A549 (cell line): ENCODE measurements at regions not wholly inside any gene's neighbourhood (a gene's known extent, or its start where the extent isn't known, plus 50 kb on each side); places are given as distances from the start of the nearest gene placed in this dataset.

Source experiments
- ATAC-seq, 2 experiments: fragments of 200-7000 bp in 1 of 2; fragments of >200 bp in 1 of 2; cut with Nextera tagmentation in 1 of 2; cut with Tn5 transposase in 1 of 2; 3 replicates each; pipeline versions ENCODE4 v1.8.0 to v1.9.1; 2018 to 2020; ENCODE audit warnings: mild to moderate bottlenecking in 1 of 2, moderate library complexity in 1 of 2
- CTCF ChIA-PET: fragments of 300-600 bp; sonication (Branson Sonifier 250); formaldehyde crosslinking; extraction: SDS; loops from one replicate; lab custom pipeline; 2021; ENCODE audit warnings: antibody characterized with exemption, inconsistent platforms; lab: Yijun Ruan, JAX
- POLR2A ChIA-PET: fragments of 350-600 bp; formaldehyde crosslinking; extraction: SDS; loops from one replicate; lab custom pipeline; 2021; ENCODE audit warnings: antibody characterized with exemption, inconsistent platforms; lab: Yijun Ruan, JAX
- DNase-seq, 2 experiments: peaks; one replicate each; pipeline versions ENCODE4 v3.0.0 to v3.0.0-alpha.2; 2011 to 2016; ENCODE audit warnings: low read depth in 1 of 2, low spot score in 1 of 2
- FAIRE-seq: peaks from 2 replicates; lab custom pipeline; 2011; peaks lifted over from hg19 to GRCh38; lab: Jason Lieb, UNC
- H3K27ac ChIP-seq, 2 experiments: fragments of >200 bp; sonication (Bioruptor Twin); formaldehyde crosslinking; 3 replicates each; pipeline ENCODE4 v1.5.1; 2016 to 2017
- H3K4me1 ChIP-seq: fragments of >200 bp; sonication (Bioruptor Twin); formaldehyde crosslinking; 3 replicates; pipeline ENCODE4 v1.6.1; 2016
- H3K4me2 ChIP-seq: fragments of >200 bp; sonication (Bioruptor Twin); formaldehyde crosslinking; 3 replicates; pipeline ENCODE4 v1.6.1; 2016
- H3K4me3 ChIP-seq: fragments of >200 bp; sonication (Bioruptor Twin); formaldehyde crosslinking; 3 replicates; pipeline ENCODE4 v1.5.1; 2016
- H3K9me3 ChIP-seq: fragments of >200 bp; sonication (Bioruptor Twin); formaldehyde crosslinking; 3 replicates; pipeline ENCODE4 v1.6.1; 2016
- CBX8 ChIP-seq: fragments of 200-600 bp; sonication (generic); IDR thresholded peaks from 2 replicates; pipeline ENCODE4 v1.6.1; 2016
- CEBPB ChIP-seq, 2 experiments: fragments of >200 bp in 1 of 2; sonication (Bioruptor Twin) in 1 of 2; formaldehyde crosslinking in 1 of 2; IDR thresholded peaks; 2 replicates each; pipeline ENCODE4 v1.6.1; 2012 to 2016
- CHD4 ChIP-seq: fragments of 200-600 bp; sonication (generic); IDR thresholded peaks from 2 replicates; pipeline ENCODE4 v1.6.1; 2016; ENCODE audit warnings: antibody characterized with exemption, mild to moderate bottlenecking, borderline replicate concordance
- FOSB ChIP-seq: fragments of 250-450 bp; sonication (Bioruptor Pico); IDR thresholded peaks from 2 replicates; pipeline ENCODE4 v1.5.0; 2020; ENCODE audit warnings: mild to moderate bottlenecking, moderate library complexity
- KDM1A ChIP-seq: fragments of 200-600 bp; sonication (generic); IDR thresholded peaks from 2 replicates; pipeline ENCODE4 v1.6.1; 2016; ENCODE audit warnings: low read depth, mild to moderate bottlenecking
- NFE2L2 ChIP-seq: fragments of 150-350 bp; conservative IDR thresholded peaks from 2 replicates; pipeline ENCODE4 v1.6.1; 2014; ENCODE audit warnings: low read length
- NPAS2 ChIP-seq: fragments of 250-450 bp; sonication (Bioruptor Pico); IDR thresholded peaks from 2 replicates; pipeline ENCODE4 v1.8.0; 2022; ENCODE audit warnings: mild to moderate bottlenecking, moderate library complexity, borderline replicate concordance
- NR3C1 ChIP-seq: fragments of >200 bp; sonication (Bioruptor Twin); formaldehyde crosslinking; IDR thresholded peaks from 3 replicates; pipeline ENCODE4 v1.6.1; 2017
- PBX3 ChIP-seq: IDR thresholded peaks from 2 replicates; pipeline ENCODE4 v1.6.1; 2012
- PHF8 ChIP-seq: fragments of 200-600 bp; sonication (generic); IDR thresholded peaks from 2 replicates; pipeline ENCODE4 v1.6.1; 2016; ENCODE audit warnings: low read depth, mild to moderate bottlenecking, antibody characterized with exemption, moderate library complexity, borderline replicate concordance
- POLR2AphosphoS2 ChIP-seq: conservative IDR thresholded peaks from 2 replicates; pipeline ENCODE4 v1.6.1; 2012; ENCODE audit warnings: low read length, improper control_type of control experiment, inconsistent platforms
- RAD21 ChIP-seq, 2 experiments: fragments of >200 bp in 1 of 2; sonication (Bioruptor Twin) in 1 of 2; formaldehyde crosslinking in 1 of 2; IDR thresholded peaks in 1 of 2; conservative IDR thresholded peaks in 1 of 2; 2 replicates in 1 of 2; 3 replicates in 1 of 2; pipeline ENCODE4 v1.6.1; 2012 to 2018; ENCODE audit warnings: inconsistent platforms in 1 of 2
- RARB ChIP-seq: fragments of 250-450 bp; sonication (Bioruptor Pico); IDR thresholded peaks from 2 replicates; pipeline ENCODE4 v1.8.0; 2021; ENCODE audit warnings: mild to moderate bottlenecking, moderate library complexity
- RFX5 ChIP-seq: fragments of 450-650 bp; IDR thresholded peaks from 2 replicates; pipeline ENCODE4 v1.7.1; 2014; ENCODE audit warnings: antibody characterized with exemption, mild to moderate bottlenecking, moderate library complexity
- TFCP2L1 ChIP-seq: fragments of 250-450 bp; sonication (Bioruptor Pico); IDR thresholded peaks from 2 replicates; pipeline ENCODE4 v1.5.0; 2021; ENCODE audit warnings: mild to moderate bottlenecking
- USF2 ChIP-seq: fragments of 450-650 bp; IDR thresholded peaks from 2 replicates; pipeline ENCODE4 v1.6.1; 2014; ENCODE audit warnings: antibody characterized with exemption
- WGBS: methylation state at CpG from one replicate; pipeline ENCODE4 v1.1.6; 2017; ENCODE audit errors: missing lambda C conversion rate; 5-methylcytosine and 5-hydroxymethylcytosine counted together

GRCh38 chr1:58874342-58874741 lies 90.5 kb upstream of the JUN start:
- CTCF ChIA-PET = no interaction called here
- no peak for ATAC-seq

GRCh38 chr1:58874757-58875755 lies 91.2 kb upstream of the JUN start:
- TF ChIP-seq RARB (CRISPR knock-in tag) = no peak
- peak overlapping the region; percentile 10 to 47; a peak in 3 of 6 replicates for H3K27ac ChIP-seq
- no peaks in the 10 kb centered on the region for H3K9me3 ChIP-seq
- ATAC-seq (peak in 1 of 2 experiments; percentile 30; a peak in 2 of 6 replicates), FAIRE-seq (no peak), DNase-seq (no peak)
- WGBS = 73% methylated on average over 11 of the region's 12 CpGs
- ChIA-PET POLR2A (no interaction called here), CTCF (no interaction called here)
- H3K4me1 ChIP-seq = peaks cover 7% of the 10 kb centered on the region; the same call in 1 of the 3 replicates
- no peak overlapping the region for H3K4me3 ChIP-seq
- H3K4me2 ChIP-seq = no peak overlapping the region

More at GRCh38 chr1:58874342-58874741, 90.5 kb upstream of the JUN start:
- H3K4me3 ChIP-seq = no peak overlapping the region
- H3K4me2 ChIP-seq = no peak overlapping the region
- H3K27ac ChIP-seq = peak overlapping the region in 1 of 2 experiments; percentile 47; a peak in 1 of 6 replicates
- peaks cover 7% of the 10 kb centered on the region; the same call in 1 of the 3 replicates for H3K4me1 ChIP-seq
- no peak for TF ChIP-seq CHD4
- no peak for TF ChIP-seq USF2
- DNase-seq (no peak), FAIRE-seq (no peak)
- POLR2A ChIA-PET = no interaction called here
- no peaks in the 10 kb centered on the region for H3K9me3 ChIP-seq

- Histone ChIP-seq H3K27ac (peak overlapping the region in 1 of 2 experiments; percentile 91; a peak in 1 of 6 replicates), H3K4me3 (no peak overlapping the region), H3K4me2 (no peak overlapping the region), H3K9me3 (no peaks in the 10 kb centered on the region), H3K4me1 (peaks cover 46% of the 10 kb centered on the region)
- ChIA-PET POLR2A (interaction anchor here (0.6 kb wide), 1 partner anchor 333 kb away, joined by 3 read pairs; the partner anchor contains the start of gene OMA1), CTCF (no interaction called here)
- DNase-seq (no peak), FAIRE-seq (no peak), ATAC-seq (no peak)
- 96% methylated on average over 2 of the region's 2 CpGs for WGBS
- TF ChIP-seq NFE2L2 = no peak
- TF ChIP-seq RAD21 (conservative IDR thresholded peaks at IDR 0.05 in 1 of 2, IDR thresholded peaks at IDR 0.05 in 1 of 2) = no peak
- no peak for TF ChIP-seq POLR2AphosphoS2
- no peak for TF ChIP-seq PHF8
- TF ChIP-seq NR3C1 = no peak
- TF ChIP-seq CBX8 = no peak
- TF ChIP-seq PBX3 = no peak
- TF ChIP-seq RFX5 = no peak
- no peak for TF ChIP-seq FOSB (CRISPR knock-in tag)
- no peak for TF ChIP-seq CEBPB (IDR thresholded peaks at IDR 0.05)
Observed at GRCh38 chr1:58879464-58879863, 95.6 kb upstream of the JUN start.

- 91% methylated on average over 2 of the region's 2 CpGs for WGBS
- Histone ChIP-seq H3K4me3 (no peak overlapping the region), H3K9me3 (no peaks in the 10 kb centered on the region), H3K4me1 (peaks cover 50% of the 10 kb centered on the region), H3K27ac (peak overlapping the region; percentile 81 to 91), H3K4me2 (peak overlapping the region; percentile 46; the same call in 2 of the 3 replicates)
- ChIA-PET CTCF (interaction anchor here (1.2 kb wide), 1 partner anchor 15 kb away, joined by 3 read pairs; no protein-coding TSS in a partner anchor), POLR2A (interaction anchor here (1.2 kb wide), 1 partner anchor 416 kb away, joined by 3 read pairs; no protein-coding TSS in a partner anchor)
- TF ChIP-seq NR3C1 (no peak), TFCP2L1 (no peak), NPAS2 (CRISPR knock-in tag) (no peak), PBX3 (no peak), POLR2AphosphoS2 (no peak), FOSB (CRISPR knock-in tag) (no peak), KDM1A (no peak)
- ATAC-seq (no peak), DNase-seq (no peak), FAIRE-seq (no peak)
Observed at GRCh38 chr1:58880592-58880991, 96.7 kb upstream of the JUN start.
